Neural cell (in vitro differentiated cells): ENCODE measurements at regions not wholly inside any gene's neighbourhood (a gene's known extent, or its start where the extent isn't known, plus 50 kb on each side); places are given as distances from the start of the nearest gene placed in this dataset.

Source experiments
- H2AFZ ChIP-seq: fragments of 200-600, 300-800 bp; sonication (generic), shearing (Covaris generic); 2 replicates; pipeline ENCODE4 v1.6.0; 2014; ENCODE audit warnings: low read depth, mild to moderate bottlenecking, antibody characterized with exemption, low read length, moderate library complexity
- H3F3A ChIP-seq: fragments of 200-600 bp; shearing (Covaris generic); 2 replicates; pipeline ENCODE4 v1.6.1; 2016; ENCODE audit warnings: mild to moderate bottlenecking, moderate library complexity, mixed read lengths, antibody characterized with exemption, low read length; ENCODE audit not compliant: insufficient read depth, poor library complexity, severe bottlenecking
- H3K27ac ChIP-seq: fragments of 200-600, 300-800 bp; sonication (generic), shearing (Covaris generic); 2 replicates; pipeline ENCODE4 v1.5.1; 2014; ENCODE audit warnings: mild to moderate bottlenecking, low read length, moderate library complexity
- H3K27me3 ChIP-seq: fragments of 300-800, 200-600 bp; sonication (generic), shearing (Covaris generic); 2 replicates; pipeline ENCODE4 v1.6.0; 2014; ENCODE audit warnings: mild to moderate bottlenecking, low read depth, low read length, moderate library complexity; ENCODE audit not compliant: insufficient read depth
- H3K36me3 ChIP-seq: fragments of 300-800, 200-600 bp; sonication (generic), shearing (Covaris generic); 2 replicates; pipeline ENCODE4 v1.5.1; 2014; ENCODE audit warnings: mild to moderate bottlenecking, antibody characterized with exemption, low read length, moderate library complexity; ENCODE audit not compliant: insufficient read depth
- H3K4me2 ChIP-seq: fragments of 300-800, 200-600 bp; sonication (generic), shearing (Covaris generic); 2 replicates; pipeline ENCODE4 v1.6.0; 2014; ENCODE audit warnings: mild to moderate bottlenecking, low read length
- H3K4me3 ChIP-seq: fragments of 300-800, 200-600 bp; sonication (generic), shearing (Covaris generic); 2 replicates; pipeline ENCODE4 v1.5.1; 2014; ENCODE audit warnings: mild to moderate bottlenecking, low read length, moderate library complexity
- H3K79me2 ChIP-seq: fragments of 200-600 bp; shearing (Covaris generic); replicated peaks from 2 replicates; pipeline ENCODE4 v1.6.0; 2014; ENCODE audit warnings: mild to moderate bottlenecking, low read length, moderate library complexity; ENCODE audit not compliant: insufficient read depth
- H3K9ac ChIP-seq: fragments of 300-800, 200-600 bp; sonication (generic), shearing (Covaris generic); 2 replicates; pipeline ENCODE4 v1.6.1; 2016; ENCODE audit warnings: mild to moderate bottlenecking, low read length, mixed read lengths
- H3K9me2 ChIP-seq: fragments of 200-600 bp; shearing (Covaris generic); 2 replicates; pipeline ENCODE4 v1.6.1; 2016; ENCODE audit warnings: mild to moderate bottlenecking, low read length, mixed read lengths; ENCODE audit not compliant: insufficient read depth
- H3K9me3 ChIP-seq: fragments of 200-600, 300-800 bp; sonication (generic), shearing (Covaris generic); 2 replicates; pipeline ENCODE4 v1.6.1; 2016; ENCODE audit warnings: mild to moderate bottlenecking, mixed run types, low read length, moderate library complexity, mixed read lengths
- H4K20me1 ChIP-seq: fragments of 200-600 bp; shearing (Covaris generic); 2 replicates; pipeline ENCODE4 v1.6.1; 2016; ENCODE audit warnings: mild to moderate bottlenecking, mixed run types; ENCODE audit not compliant: insufficient read depth
- CTCF ChIP-seq: fragments of 450-650 bp; IDR thresholded peaks from 2 replicates; pipeline ENCODE4 v1.5.1; 2014; ENCODE audit warnings: antibody characterized with exemption, mild to moderate bottlenecking, moderate library complexity; ENCODE audit not compliant: poor library complexity, severe bottlenecking
- EP300 ChIP-seq: fragments of 450-650 bp; conservative IDR thresholded peaks from 2 replicates; pipeline ENCODE4 v1.6.1; 2014; ENCODE audit warnings: antibody characterized with exemption, mild to moderate bottlenecking, moderate library complexity; ENCODE audit not compliant: poor library complexity, severe bottlenecking
- EZH2 ChIP-seq: fragments of 200-600, 300-800 bp; shearing (Covaris generic), sonication (generic); IDR thresholded peaks from 2 replicates; pipeline ENCODE4 v1.6.1; 2014; ENCODE audit warnings: antibody characterized with exemption, low read length, borderline replicate concordance, mild to moderate bottlenecking; ENCODE audit not compliant: insufficient read depth, poor library complexity, severe bottlenecking
- MXI1 ChIP-seq: fragments of 450-650 bp; conservative IDR thresholded peaks from 2 replicates; pipeline ENCODE4 v1.6.1; 2014; ENCODE audit warnings: antibody characterized with exemption, mild to moderate bottlenecking; ENCODE audit not compliant: poor library complexity, severe bottlenecking
- POLR2AphosphoS5 ChIP-seq: IDR thresholded peaks from 2 replicates; pipeline ENCODE4 v1.6.1; 2012
- RAD21 ChIP-seq: fragments of 450-650 bp; conservative IDR thresholded peaks from 2 replicates; pipeline ENCODE4 v1.6.1; 2014; ENCODE audit warnings: antibody characterized with exemption, mild to moderate bottlenecking, moderate library complexity
- REST ChIP-seq: IDR thresholded peaks from 2 replicates; pipeline ENCODE4 v1.6.1; 2012; ENCODE audit warnings: borderline replicate concordance
- SMC3 ChIP-seq: fragments of 450-650 bp; conservative IDR thresholded peaks from 2 replicates; pipeline ENCODE4 v1.6.1; 2014; ENCODE audit warnings: antibody characterized with exemption, mild to moderate bottlenecking, moderate library complexity; ENCODE audit not compliant: poor library complexity
- TAF1 ChIP-seq: IDR thresholded peaks from 2 replicates; pipeline ENCODE4 v1.6.1; 2012; ENCODE audit warnings: low read depth

- TF ChIP-seq CTCF: no peak
Measured at GRCh38 chr16:88195269-88195705, 187.5 kb upstream of the ZNF469 start (continued).

GRCh38 chr16:88195911-88196465 lies 186.8 kb upstream of the ZNF469 start:
- Histone ChIP-seq H3F3A (no peaks in the 10 kb centered on the region), H3K9me3 (no peaks in the 10 kb centered on the region), H3K36me3 (no peaks in the 10 kb centered on the region), H3K79me2 (no peaks in the 10 kb centered on the region), H3K27ac (no peak overlapping the region), H3K9ac (no peak overlapping the region), H3K9me2 (no peaks in the 10 kb centered on the region), H3K4me2 (no peak overlapping the region), H3K4me3 (no peak overlapping the region), H3K27me3 (no peaks in the 10 kb centered on the region), H2AFZ (no peak overlapping the region), H4K20me1 (no peaks in the 10 kb centered on the region)
- TF ChIP-seq REST (no peak), EP300 (no peak), POLR2AphosphoS5 (no peak), SMC3 (no peak), EZH2 (no peak), RAD21 (no peak), TAF1 (no peak), CTCF (no peak), MXI1 (no peak)
